OCI-LY1 (cell line): ENCODE measurements at regions not wholly inside any gene's neighbourhood (a gene's known extent, or its start where the extent isn't known, plus 50 kb on each side); places are given as distances from the start of the nearest gene placed in this dataset.

Experiments used
- CTCF ChIP-seq: fragments of 200-600 bp; sonication (generic), shearing (Covaris generic); IDR thresholded peaks from 2 replicates; pipeline ENCODE4 v1.5.1; 2017; ENCODE audit warnings: mild to moderate bottlenecking, antibody characterized with exemption, low read length, moderate library complexity, mixed read lengths
- EZH2 ChIP-seq: fragments of 200-600 bp; sonication (generic), shearing (Covaris generic); IDR thresholded peaks from 2 replicates; pipeline ENCODE4 v1.8.0; 2017; ENCODE audit warnings: borderline replicate concordance, mixed run types, mild to moderate bottlenecking, antibody characterized with exemption, low read length, moderate library complexity, mixed read lengths

- TF ChIP-seq CTCF (no peak), EZH2 (no peak)
Measured at GRCh38 chr11:11119917-11120316, 233.1 kb downstream of the CSNK2A3 start.
